B cell (primary cell): ENCODE measurements at regions not wholly inside any gene's neighbourhood (a gene's known extent, or its start where the extent isn't known, plus 50 kb on each side); places are given as distances from the start of the nearest gene placed in this dataset.

Experiments
- EZH2 ChIP-seq: IDR thresholded peaks from 2 replicates; pipeline ENCODE4 v1.6.1; 2012; ENCODE audit warnings: borderline replicate concordance, low read depth, mild to moderate bottlenecking, moderate library complexity, low read length; ENCODE audit not compliant: insufficient read depth, poor library complexity, severe bottlenecking
- TF ChIP-seq, protein P1 (sequence below): fragments of 200-600 bp; IDR thresholded peaks from one replicate; pipeline ENCODE4 v1.8.0; 2022; ENCODE audit warnings: antibody characterized with exemption, mild to moderate bottlenecking

DNA sequence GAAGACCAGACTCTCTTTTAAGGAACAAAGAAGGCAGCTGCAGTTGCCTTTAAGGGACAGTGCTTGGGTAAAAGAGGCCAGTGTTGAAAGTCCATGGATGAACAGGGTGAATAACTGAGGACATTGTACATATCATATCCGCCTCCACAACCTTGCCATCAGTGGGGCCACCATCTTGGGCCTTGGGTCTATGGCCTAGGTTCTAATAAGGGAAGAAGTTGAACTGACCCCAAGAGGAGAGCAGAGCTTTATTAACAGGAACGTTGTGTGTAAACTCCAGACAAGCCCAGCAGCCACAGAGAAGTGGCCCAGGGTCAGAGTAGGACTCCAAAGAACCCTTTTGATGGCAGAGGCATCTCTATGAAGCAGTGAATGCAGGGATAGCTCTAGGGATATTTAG, 332.8 kb downstream of the CYP26B1 start:
- TF ChIP-seq EZH2, result no peak
- TF ChIP-seq, protein P1, sequence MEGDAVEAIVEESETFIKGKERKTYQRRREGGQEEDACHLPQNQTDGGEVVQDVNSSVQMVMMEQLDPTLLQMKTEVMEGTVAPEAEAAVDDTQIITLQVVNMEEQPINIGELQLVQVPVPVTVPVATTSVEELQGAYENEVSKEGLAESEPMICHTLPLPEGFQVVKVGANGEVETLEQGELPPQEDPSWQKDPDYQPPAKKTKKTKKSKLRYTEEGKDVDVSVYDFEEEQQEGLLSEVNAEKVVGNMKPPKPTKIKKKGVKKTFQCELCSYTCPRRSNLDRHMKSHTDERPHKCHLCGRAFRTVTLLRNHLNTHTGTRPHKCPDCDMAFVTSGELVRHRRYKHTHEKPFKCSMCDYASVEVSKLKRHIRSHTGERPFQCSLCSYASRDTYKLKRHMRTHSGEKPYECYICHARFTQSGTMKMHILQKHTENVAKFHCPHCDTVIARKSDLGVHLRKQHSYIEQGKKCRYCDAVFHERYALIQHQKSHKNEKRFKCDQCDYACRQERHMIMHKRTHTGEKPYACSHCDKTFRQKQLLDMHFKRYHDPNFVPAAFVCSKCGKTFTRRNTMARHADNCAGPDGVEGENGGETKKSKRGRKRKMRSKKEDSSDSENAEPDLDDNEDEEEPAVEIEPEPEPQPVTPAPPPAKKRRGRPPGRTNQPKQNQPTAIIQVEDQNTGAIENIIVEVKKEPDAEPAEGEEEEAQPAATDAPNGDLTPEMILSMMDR, result no peak
